NCI-H524 treated with DMSO at 0.1 percent for 48 hours (cell line): ENCODE measurements at regions not wholly inside any gene's neighbourhood (a gene's known extent, or its start where the extent isn't known, plus 50 kb on each side); places are given as distances from the start of the nearest gene placed in this dataset.

Experiments used
- DNase-seq: peaks from one replicate; lab custom pipeline; 2025; lab: John Stamatoyannopoulos, UW

DNA sequence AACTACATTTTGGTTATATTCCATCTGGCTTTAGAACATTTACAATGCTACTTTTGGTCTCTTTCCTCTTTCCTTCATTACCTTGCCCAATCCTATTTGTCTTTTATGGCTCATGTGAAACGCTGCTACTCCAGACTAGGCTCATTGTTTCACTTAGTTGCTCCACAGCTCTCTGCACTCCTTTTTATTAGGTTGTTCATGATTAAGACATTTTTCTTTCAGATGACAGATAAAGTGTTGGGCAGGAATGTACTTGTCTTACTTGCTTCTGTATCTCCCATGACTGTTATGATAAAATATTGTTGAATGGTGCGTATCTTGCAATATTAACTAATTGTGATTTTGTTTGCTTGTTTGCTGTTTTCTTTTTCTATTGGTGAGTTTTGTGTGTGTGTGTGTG lies 1532.3 kb downstream of the KCNT2 start:
- DNase-seq, result no peak

DNA sequence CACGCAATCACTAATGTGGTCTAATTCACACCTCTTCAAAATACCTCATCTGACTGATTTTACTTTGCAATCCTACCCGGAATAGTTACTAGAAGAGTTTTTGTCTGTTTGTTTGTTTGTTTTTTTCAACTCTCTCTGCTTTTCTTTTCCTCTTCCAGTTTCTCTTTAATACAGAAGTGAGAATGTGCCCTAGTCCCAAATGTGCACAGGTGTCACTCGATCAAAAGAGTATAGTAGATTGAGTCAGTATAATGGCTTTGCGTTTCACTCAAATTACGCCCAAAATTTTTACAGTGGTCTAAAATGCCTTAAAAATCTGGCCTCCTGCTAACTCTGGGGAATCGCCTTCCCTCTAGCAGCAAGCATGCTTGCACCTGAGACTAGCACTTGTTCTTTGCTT lies 1536.8 kb downstream of the KCNT2 start:
- DNase-seq, result no peak

DNA sequence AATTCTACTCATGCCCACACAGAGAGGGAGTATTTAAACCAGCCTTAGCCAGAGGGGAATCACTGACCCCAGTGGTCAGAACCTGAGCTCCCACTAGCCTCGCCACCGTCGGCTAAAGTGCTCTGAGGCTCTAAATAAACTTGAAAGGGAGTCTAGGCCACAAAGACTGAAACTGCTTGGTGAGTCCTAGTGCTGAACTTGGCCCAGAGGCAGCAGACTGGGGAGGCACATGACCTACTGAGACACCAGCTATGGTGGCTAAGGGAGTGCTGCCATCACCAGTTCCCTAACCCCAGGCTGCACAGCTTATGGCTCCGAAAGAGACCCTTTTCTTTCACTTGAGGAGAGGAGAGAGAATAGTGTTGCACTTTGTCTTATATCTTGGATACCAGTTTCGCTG lies 1542.8 kb downstream of the KCNT2 start:
- DNase-seq, result no peak

DNA sequence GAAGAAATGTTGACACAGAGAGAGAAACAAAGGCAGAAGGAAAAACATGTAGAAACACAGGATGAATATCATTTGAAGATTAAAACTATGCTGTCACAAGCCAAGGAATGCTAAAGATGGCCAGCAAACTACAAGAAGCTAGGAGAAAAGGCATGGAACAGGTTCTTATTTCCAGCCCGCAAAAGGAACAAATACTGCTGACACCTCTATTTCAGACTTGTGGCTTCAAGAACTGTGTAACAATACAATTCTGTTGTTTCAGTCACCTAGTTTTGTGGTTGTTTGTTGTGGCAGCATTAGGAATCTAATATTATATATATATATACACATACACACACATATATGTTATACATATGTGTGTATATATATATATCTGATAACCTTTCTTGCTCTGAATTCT lies 1543.9 kb downstream of the KCNT2 start:
- DNase-seq, result no peak

DNA sequence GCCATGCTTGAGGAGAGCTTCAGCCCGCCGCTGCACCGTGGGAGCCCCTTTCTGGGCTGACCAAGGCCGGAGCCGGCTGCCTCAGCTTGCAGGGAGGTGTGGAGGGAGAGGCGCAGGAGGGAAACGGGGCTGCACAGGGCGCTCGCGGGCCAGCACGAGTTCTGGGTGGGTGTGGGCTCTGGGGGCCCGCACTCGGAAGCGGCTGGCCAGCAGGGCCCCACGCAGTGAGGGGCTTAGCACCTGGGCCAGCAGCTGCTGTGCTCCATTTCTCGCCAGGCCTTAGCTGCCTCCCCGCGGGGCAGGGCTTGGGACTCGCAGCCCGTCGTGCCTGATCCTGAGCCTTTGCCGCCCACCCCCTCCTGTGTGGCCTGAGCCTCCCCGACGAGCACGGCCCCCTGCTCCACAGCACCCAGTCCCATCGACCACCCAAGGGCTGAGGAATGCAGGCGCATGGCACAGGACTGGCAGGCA lies 1554.0 kb downstream of the KCNT2 start:
- no peak for DNase-seq

DNA sequence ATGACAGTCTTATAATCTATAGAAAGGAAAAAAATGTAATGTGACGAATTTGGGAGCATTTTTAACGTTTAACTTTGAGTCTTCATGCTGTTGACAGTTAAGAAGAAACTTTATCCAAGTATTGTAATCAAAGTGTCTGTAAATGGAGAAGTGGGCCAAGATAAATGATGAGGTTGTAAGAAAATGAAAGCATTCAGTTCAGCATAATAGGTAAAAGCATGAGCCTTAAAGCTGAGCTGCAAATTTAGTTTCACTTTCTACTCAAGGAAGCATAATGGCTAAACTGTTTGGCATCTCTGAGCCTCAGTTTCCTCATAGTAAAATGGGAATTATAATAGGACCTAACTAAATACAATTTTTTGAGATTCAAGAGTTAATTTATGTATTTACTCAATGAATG lies 1554.8 kb downstream of the KCNT2 start:
- DNase-seq, result no peak

DNA sequence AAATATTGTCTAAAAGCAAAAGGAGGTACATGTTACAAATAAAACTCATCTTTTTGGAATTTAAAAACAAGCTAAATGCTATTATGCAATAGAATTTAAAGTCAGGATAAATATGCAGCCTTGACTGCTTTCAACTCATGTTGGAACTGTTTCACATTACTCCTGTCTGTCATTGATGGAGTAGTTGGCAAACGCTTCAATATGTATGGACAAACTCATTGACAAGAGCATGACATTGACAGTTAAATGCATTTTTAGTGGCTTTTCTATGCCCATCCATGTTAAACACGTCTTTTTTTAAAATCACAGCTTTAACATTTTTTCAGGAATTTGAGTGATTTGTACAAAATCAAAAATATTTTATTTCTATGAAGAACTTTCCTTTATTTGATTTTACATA lies 1560.5 kb downstream of the KCNT2 start:
- no peak for DNase-seq

DNA sequence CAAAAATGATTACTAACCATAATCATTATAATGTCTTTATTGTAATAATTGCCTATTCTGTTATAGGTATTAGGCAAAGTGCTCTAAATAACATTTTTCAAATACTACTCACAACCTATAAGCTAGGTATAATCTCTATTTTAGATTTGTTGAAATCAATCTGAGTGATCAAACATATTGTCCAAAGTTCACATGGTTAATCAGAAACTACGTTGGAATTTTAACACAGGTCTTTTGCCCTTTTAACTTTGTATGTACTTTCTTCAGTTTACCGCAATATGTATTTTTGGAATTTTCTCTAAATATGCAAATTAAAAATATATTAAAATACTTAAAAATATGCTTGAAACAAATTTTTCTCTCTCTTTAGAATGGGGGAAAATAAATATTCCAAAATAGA lies 1563.2 kb downstream of the KCNT2 start:
- no peak for DNase-seq

DNA sequence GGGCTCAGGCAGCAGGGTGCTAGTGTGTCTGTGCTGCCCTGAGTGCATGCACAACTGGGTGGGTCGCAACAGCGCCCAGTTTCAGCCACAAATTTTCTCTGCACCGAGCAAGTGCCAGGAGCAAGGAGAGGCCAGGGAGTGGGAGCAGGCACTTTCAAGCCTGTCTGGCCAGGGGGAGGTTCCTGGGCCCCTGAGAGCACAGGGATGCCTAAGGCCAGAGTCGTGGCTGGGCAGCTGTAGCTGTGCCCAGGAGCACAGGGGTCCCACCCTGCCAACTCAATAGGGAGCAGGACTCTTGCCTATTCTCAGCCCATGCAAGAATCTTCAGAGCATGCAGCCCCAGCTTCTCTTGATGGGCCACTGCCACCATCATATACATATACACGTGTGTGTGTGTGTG lies 1577.4 kb downstream of the KCNT2 start:
- DNase-seq, result no peak

DNA sequence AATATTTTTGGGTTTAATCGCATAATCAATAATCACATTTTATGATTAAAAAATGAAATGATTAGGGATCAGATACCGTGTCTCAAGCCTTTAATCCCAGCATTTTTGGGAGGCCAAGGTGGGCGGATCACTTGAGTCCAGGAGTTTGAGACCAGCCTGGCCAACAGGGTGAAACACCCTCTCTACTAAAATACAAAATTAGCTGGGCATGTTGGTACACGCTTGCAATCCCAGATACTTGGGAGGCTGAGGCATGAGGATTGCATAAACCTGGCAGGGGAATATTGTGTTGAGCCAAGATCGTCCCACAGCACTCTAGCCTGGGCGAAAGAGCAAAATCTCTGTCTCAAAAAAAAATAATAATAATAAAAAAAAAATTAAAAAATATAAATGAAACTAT lies 1581.4 kb downstream of the KCNT2 start:
- DNase-seq, result no peak

DNA sequence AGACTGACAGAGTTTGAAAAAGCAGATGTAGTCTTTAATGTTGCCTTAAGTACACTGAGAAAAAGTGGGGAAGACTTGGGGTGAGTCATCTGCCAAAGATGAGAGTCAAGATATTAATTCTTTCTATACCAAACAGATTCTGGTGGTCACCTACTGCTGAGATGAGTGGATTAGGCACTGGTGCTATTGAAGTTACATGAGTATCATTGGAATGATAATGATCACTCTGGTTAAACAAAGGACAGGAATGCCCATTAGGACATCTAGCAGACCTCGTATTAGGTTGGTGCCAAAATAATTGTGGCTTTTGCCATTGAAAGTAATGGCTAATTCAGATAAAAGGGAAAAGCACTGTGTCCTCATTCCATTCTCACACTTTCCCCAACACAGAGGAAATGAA lies 1588.9 kb downstream of the KCNT2 start:
- DNase-seq, result no peak

DNA sequence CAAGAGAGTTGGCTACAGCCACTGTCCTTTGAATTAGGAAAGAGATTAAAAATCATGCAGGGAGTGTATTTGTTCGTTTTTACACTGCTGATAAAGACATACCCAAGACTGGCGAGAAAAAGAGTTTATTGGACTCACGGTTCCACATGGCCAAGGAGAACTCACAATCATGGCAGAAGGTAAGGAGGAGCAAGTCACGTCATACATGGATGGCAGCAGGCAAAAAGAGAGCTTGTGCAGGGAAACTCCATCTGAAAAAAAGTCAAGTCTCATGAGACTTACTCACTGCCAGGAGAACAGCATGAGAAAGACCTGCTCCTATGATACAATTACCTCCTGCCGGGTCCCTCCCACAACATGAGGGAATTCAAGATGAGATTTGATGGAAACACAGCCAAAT lies 1595.2 kb downstream of the KCNT2 start:
- DNase-seq, result no peak

DNA sequence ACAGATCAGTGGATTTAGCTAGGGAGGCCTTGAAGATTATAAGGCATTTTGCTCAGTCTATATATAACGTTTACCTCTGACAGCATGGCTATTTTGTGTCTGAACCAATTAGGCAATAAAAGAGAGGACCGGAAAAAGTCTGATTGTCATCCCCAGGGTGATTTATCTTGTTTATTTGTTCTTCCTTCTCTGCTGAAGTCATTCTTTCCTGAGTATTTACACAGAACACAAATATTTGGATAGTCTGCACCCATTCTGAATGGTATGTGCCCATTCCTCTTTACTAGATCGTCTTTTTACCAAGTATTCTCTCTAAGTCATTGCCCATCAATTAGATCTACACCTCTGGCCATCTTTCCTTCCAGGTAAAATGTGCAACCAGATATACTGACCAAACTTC lies 1602.9 kb downstream of the KCNT2 start:
- DNase-seq, result no peak

DNA sequence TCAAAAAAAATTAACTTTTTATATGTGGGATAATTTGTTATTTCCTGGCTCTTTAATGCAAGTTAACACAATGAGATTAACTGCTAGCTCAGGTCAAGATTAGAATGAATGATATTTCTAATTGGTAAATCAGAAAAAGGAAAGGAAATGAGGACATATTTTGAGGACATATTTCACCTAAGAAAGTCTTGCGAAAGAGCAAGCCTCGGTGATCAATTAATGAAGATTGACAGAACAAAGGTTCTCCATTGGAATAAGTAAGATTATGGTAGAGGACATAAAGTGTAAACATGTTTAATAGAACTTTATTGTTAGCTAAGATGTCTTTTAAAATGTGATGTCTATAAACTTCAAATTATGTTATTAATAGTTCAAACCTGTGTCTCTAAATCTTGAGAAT lies 1617.8 kb downstream of the KCNT2 start:
- DNase-seq, result no peak

DNA sequence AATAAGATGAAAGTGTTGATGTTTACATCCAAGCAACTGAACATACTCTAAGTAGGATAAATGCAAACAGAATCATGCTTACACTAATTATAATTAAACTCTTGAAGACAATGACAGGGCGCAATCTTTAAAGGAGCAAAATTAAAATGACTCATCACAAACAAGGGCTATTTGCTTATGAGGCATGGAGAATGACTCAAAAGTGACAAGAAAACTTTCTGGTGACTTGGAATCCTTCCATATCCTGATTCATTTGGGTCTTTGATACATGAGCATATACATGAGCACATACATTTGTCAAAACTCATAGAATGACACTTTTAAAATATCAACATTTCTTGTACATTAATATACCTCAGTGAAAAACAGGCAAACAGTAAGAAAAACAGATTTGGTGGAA lies 1632.3 kb downstream of the KCNT2 start:
- DNase-seq, result no peak

DNA sequence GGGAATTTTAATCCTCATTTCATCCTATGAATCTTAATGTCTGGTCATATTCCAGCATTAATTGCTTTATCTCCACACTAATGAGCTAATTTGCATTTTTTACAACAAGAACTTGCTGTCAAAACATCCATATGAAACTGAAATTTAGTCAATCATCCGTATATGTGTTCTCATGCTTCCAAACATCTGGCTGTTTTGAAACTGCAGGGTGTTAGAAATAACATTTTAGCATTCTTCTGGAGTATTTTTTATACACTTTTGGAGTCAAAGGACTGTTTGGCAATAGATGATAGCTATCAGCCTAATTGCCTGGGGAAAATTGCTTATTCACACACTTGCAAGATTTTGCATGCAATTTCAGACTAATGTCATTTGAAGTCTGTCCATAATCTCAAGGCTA lies 1639.3 kb downstream of the KCNT2 start:
- DNase-seq, result no peak

DNA sequence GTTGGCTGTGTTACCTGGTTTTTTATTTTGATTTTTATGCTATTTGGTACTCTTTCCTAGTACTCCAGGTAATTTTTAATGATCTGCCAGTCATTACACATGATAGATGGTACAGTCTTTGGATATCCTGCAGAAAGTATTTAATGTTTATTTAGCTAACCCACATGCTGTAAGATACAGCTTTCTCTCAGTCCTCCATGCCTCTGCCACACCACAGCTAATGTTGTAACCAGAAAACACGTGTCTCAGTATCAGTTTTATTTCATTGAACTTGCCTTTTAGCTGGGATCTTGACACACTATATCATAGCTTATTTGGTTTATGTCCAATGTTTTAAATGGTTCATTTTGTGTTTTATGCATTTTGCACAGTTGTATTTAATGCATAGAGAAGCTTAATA lies 1648.4 kb downstream of the KCNT2 start:
- no peak for DNase-seq

DNA sequence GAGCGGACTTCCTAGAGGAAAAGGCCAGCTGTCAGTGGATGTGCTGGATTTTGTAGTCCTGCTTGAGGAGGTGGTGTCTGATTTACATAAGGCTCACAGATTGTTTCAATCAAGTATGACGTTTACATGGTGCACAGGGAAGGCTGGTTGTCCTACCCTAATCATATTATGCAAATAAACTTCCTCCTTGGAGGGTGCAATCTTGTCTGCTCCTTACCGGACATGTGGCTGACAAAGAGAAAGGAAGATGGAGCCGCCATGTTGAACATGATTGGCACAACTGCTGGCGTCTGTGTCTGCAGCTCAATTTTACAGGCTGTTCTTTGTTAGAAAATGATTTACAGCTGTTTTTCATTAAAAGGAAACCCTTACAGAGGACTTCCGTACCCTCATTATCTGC lies 1656.1 kb downstream of the KCNT2 start:
- DNase-seq, result no peak

DNA sequence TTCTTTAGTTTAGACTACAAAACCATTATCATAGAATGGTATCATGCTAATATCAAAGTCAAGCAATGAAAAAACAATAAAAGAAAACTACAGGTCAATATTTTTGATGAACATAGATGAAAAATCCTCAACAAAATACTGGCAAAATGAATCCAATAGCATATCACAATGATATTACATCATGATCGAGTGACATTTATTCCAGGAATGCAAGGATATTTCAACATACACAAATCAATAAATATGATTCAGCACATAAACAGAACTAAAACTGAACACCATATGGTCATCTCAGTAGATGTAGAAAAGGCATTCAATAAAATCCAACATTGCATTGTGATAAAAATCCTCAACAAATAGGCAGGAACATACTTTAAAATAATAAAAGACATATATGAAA lies 1657.7 kb downstream of the KCNT2 start:
- no peak for DNase-seq

DNA sequence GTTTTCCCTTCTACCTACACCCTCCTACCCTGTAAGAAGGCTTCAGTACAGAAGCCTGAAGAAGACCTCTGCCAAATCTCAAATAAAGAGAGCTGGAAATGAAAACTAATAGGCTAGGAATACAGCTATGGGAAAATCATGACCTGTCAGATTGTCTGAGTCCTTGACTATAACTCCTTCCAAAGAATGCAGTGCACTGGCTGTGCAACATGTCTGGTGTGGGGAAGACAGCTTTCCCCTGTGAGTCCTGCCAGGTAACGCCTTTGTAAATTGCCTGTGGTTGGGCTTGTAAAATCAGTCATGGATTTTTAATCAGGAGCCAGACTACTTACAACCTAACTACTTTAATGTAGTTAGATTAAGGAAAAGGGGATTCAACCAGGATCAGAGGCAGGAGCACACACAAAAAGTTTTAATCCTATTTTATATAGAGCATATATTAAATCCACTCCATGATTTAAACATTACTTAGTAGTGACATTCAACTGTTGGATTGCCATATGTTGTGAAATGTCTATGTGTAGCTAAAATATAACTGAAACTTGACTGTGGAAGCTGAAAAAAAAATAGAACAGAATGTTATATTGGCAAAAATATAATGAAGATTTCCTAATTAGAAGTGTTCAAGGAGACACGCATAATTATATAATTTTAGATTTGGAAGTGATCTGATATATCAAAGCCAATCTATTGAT lies 1667.8 kb downstream of the KCNT2 start:
- no peak for DNase-seq

DNA sequence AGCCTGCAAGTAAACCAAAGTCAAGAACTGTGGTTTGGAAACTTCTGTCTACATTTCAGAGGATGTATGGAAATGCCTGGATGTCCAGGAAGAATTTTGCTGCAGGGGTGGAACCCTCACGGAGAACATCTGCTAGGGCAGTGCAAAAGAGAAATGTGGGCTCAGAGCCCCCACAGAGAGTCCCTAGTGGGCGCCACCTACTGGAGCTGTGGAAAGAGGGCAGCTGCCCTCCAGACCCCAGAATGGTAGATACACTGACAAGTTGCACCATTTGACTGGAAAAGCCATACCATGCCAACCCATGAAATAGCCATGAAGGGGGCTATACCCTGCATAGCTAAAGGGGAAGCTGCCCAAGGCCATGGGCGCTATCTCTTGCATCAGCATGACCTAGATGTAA lies 1672.4 kb downstream of the KCNT2 start:
- DNase-seq, result no peak

DNA sequence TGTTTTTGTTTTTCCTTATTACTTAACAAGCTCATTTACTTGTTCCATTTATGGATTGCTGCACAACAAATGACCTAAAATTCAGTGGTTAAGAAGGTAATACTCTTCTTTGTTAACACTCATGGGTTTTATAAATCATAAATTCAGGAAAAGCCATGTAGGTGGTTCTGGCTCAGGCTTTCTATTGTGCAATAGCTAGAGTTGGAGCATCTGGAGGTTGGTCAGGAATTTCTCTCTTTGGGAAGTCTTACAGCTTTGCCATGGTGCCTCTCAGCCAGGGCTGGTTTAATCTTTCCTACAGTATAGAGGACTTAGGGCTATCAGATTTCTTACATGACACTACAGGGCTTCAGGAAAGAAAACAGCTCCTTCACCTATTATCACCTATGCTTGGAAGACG lies 1677.1 kb downstream of the KCNT2 start:
- no peak for DNase-seq

DNA sequence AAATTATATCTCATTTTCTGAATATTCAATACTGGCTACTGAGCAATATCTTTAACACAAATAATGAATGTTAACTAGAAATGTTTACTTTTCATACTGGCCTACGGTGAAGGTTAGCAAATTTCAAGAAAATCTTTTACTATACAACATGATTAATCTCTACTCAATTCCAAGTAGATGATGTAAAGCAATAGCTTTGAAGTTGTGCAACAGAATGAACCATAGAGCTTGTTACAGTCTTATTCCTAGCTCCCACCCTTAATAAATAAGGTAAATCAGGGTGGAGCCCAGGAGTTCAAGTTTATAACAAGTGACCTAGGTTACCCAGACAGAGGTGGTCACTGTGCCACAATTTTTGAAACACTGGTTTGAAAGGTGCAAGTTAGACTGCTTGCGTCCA lies 1678.1 kb downstream of the KCNT2 start:
- DNase-seq, result no peak

DNA sequence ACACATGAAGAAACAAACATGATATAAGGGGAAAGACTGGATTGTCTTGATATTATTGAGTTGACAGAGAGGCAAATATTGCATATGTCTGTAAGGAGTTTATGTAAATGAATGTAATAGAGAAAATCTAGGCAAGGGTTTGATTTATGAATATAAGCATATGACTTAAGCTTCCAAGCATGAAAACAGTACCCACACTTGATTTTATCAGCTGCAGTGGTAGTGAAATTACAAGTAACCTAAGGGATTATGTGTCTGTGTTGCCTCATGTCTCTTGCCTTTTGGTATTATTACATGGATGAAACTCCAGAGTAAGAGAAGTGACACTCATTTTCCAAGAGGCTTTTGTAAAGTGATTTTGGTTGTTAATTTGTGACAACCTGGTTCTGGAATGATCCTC lies 1678.9 kb downstream of the KCNT2 start:
- no peak for DNase-seq

DNA sequence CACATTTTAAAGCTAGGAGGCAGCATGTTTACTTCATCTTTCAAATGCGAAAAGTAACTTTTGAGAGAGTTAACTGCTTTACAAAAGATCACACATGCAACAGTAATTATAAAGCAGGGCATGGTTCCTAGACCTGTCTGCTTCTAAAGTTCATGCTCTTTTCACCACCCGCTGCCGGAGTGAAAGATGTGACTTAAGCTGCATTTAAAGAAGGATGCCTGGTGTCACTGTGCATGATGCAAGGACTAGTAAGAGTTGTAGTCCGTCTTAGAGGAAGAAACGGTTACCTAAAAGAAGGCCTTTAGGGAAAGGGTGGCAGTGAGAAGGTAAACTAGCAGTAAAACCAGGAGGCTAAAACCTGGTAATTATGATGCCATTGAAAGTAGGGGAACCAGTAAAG lies 1689.1 kb downstream of the KCNT2 start:
- no peak for DNase-seq
